SK-N-DZ (cell line): ENCODE measurements at regions not wholly inside any gene's neighbourhood (a gene's known extent, or its start where the extent isn't known, plus 50 kb on each side); places are given as distances from the start of the nearest gene placed in this dataset.

Experiments used
- DNase-seq: peaks from one replicate; pipeline ENCODE4 v3.0.0-alpha.2; 2015; ENCODE audit warnings: low spot score

- DNase-seq = no peak
Observed at GRCh38 chr9:134585021-134585561, 56.5 kb upstream of the COL5A1 start.

GRCh38 chr9:134585746-134586706 is 55.6 kb upstream of the COL5A1 start:
- no peak for DNase-seq

DNA sequence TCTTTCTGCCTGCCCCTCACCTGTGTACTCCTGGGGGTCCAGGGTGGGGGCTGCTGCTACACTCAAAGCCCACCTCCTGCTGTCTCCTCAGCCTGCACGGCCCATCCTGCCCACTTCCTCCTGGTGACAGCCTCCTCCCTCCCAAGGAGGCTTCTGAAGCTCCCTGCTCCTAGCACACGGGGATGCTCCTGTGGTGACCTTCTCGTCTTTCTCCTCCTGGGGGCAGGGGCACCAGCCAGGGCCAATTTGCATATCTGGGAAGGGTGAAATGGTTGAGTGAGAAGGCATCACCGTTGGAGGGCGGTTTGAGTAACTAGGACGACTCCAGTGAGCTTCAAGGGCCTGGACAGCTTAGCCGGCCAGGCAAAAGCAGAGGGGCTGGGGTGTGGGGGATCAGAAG is 51.9 kb upstream of the COL5A1 start:
- no peak for DNase-seq

- no peak for DNase-seq
Observed at GRCh38 chr9:134590240-134591081, 51.1 kb upstream of the COL5A1 start.

GRCh38 chr9:134591082-134591571 is 50.5 kb upstream of the COL5A1 start:
- DNase-seq = no peak

GRCh38 chr9:134591573-134591981 is 50.0 kb upstream of the COL5A1 start:
- DNase-seq = no peak
